ENCODE measurements at regions not wholly inside any gene's neighbourhood (a gene's known extent, or its start where the extent isn't known, plus 50 kb on each side); places are given as distances from the start of the nearest gene placed in this dataset.

GRCh38 chr6:148042536-148042935 lies 300.1 kb upstream of the SASH1 start:
- Histone ChIP-seq H3K27me3 (replicated peaks) (no peaks in the 10 kb centered on the region), H3K36me3 (replicated peaks) (no peaks in the 10 kb centered on the region), H3K27ac (no peak overlapping the region), H3K4me3 (ENCODE audit: low read depth, low read length) (no peak overlapping the region)
- TF ChIP-seq CTCF (IDR thresholded peaks at IDR 0.05; ENCODE audit: low read depth, low read length, missing control alignments): no peak
- no peak for DNase-seq
- in situ Hi-C loops (cut with HindIII; ENCODE audit: low pct_ligation_motif_present, low sequenced_read_pairs): no loop called here

- Histone ChIP-seq H3K27me3 (replicated peaks) (no peaks in the 10 kb centered on the region), H3K4me3 (ENCODE audit: low read depth, low read length) (no peak overlapping the region), H3K27ac (peak overlapping the region; percentile 55), H3K36me3 (replicated peaks) (no peaks in the 10 kb centered on the region)
- TF ChIP-seq CTCF (IDR thresholded peaks at IDR 0.05; ENCODE audit: low read depth, low read length, missing control alignments): no peak
- in situ Hi-C loops (cut with HindIII; ENCODE audit: low pct_ligation_motif_present, low sequenced_read_pairs): no loop called here
- peak; percentile 43 for DNase-seq
Measured at GRCh38 chr6:148044261-148044751, 298.3 kb upstream of the SASH1 start.

DNA sequence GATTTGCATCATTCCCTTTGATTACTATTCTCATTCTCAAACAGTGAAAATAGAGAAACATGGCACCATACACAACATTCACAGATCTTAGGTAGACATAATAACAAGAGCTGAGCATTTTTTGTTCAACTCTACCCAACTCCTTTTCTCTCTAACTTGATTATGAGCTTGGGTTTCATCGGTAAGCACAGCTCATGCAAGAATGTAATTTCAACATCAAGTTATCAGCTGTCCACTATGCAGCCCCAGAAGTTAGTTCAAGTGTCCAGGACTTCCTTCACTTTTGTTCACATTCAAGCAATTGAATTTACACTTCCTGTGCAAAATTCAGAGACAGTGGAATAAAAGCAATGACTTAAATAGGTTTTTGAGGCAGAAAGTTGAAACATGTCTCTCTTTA lies 297.7 kb upstream of the SASH1 start:
- Histone ChIP-seq H3K4me3 (ENCODE audit: low read depth, low read length) (no peak overlapping the region), H3K36me3 (replicated peaks) (no peaks in the 10 kb centered on the region), H3K27me3 (replicated peaks) (no peaks in the 10 kb centered on the region), H3K27ac (peak overlapping the region; percentile 55)
- DNase-seq: no peak
- no peak for TF ChIP-seq CTCF (IDR thresholded peaks at IDR 0.05; ENCODE audit: low read depth, low read length, missing control alignments)
- in situ Hi-C loops (cut with HindIII; ENCODE audit: low pct_ligation_motif_present, low sequenced_read_pairs): no loop called here

DNA sequence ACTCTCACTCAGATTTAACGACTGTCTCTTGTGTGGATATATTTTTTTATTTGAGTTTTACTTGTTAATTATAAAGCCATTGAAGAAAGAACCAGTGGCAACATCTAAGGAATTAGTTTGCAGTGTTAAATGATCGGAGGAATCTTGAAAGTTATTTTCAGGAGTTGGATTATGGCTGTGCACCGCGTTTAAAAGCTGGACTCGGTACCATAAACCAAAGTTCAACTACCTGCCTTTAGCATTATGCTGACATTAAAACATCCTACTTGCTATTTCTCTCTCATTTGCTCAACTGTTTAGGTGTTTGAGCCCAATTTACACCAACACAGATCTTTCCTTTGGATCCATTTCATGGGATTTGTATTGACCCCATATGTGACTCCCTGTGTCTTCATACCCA lies 289.4 kb upstream of the SASH1 start:
- Histone ChIP-seq H3K27me3 (replicated peaks) (no peaks in the 10 kb centered on the region), H3K27ac (no peak overlapping the region), H3K4me3 (ENCODE audit: low read depth, low read length) (no peak overlapping the region), H3K36me3 (replicated peaks) (no peaks in the 10 kb centered on the region)
- no peak for DNase-seq
- TF ChIP-seq CTCF (IDR thresholded peaks at IDR 0.05; ENCODE audit: low read depth, low read length, missing control alignments): no peak
- in situ Hi-C loops (cut with HindIII; ENCODE audit: low pct_ligation_motif_present, low sequenced_read_pairs): no loop called here

- H3K36me3 ChIP-seq (replicated peaks): no peaks in the 10 kb centered on the region
Measured at GRCh38 chr6:148053796-148054195, 288.8 kb upstream of the SASH1 start.

More at GRCh38 chr6:148053796-148054195, 288.8 kb upstream of the SASH1 start:
- in situ Hi-C loops (cut with HindIII; ENCODE audit: low pct_ligation_motif_present, low sequenced_read_pairs): no loop called here
- H3K4me3 ChIP-seq (ENCODE audit: low read depth, low read length): no peak overlapping the region
- H3K27me3 ChIP-seq (replicated peaks): no peaks in the 10 kb centered on the region
- TF ChIP-seq CTCF (IDR thresholded peaks at IDR 0.05; ENCODE audit: low read depth, low read length, missing control alignments): no peak
- no peak overlapping the region for H3K27ac ChIP-seq
- DNase-seq: no peak

All from brain microvascular endothelial cell (primary cell).